ENCODE measurements at regions not wholly inside any gene's neighbourhood (a gene's known extent, or its start where the extent isn't known, plus 50 kb on each side); places are given as distances from the start of the nearest gene placed in this dataset.

DNA sequence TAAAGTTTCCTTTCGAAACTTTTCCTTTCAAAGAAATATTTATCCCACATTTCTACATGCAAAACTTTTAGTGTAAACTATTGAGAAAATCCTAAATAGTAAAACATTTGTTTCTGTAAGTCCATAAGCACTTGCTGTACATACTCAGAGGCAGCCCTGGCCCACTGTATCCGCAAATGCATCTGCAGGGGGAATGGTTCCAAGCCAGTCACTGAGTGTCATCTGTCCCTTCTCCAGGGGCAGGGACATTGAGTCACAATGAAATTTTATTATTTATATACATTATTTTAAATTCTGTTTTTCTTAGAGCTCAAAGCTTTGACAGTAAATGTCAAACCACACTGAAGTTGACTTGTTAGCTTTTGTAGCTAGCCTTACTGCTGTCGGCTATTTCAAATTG, 367.2 kb downstream of the MTX2 start:
- intact Hi-C loops (cut with micrococcal nuclease; ENCODE audit: unreplicated experiment), result no loop called here
- BruUV-seq (replicated peaks), result no TSS peak
- TF ChIP-seq CTCF (conservative IDR thresholded peaks at IDR 0.05; ENCODE audit: low read length), result no peak
- no peak for TF ChIP-seq EZH2phosphoT487 (IDR thresholded peaks at IDR 0.05; ENCODE audit: borderline replicate concordance, low read depth, low read length)
- no peak overlapping the region for H3K27ac ChIP-seq (ENCODE audit: low read depth, low read length, poor library complexity, severe bottlenecking)
- DNase-seq (ENCODE audit: low spot score), result no peak
- POLR2A ChIA-PET, result no interaction called here
- CTCF ChIA-PET (ENCODE audit: unreplicated experiment), result no interaction called here
- H2AFZ ChIP-seq (ENCODE audit: low read length), result no peak overlapping the region
- H3K4me3 ChIP-seq (ENCODE audit: low read depth, low read length, poor library complexity, severe bottlenecking), result no peak overlapping the region
- no peak overlapping the region for H3K4me2 ChIP-seq (ENCODE audit: low read length)
- H3K4me1 ChIP-seq (ENCODE audit: insufficient read depth, low read length, poor library complexity, severe bottlenecking), result no peaks in the 10 kb centered on the region
- no peaks in the 10 kb centered on the region for H3K9me2 ChIP-seq (ENCODE audit: insufficient read depth, low read length)
- H3K79me2 ChIP-seq (ENCODE audit: insufficient read depth, low read depth, low read length), result no peaks in the 10 kb centered on the region
- no peaks in the 10 kb centered on the region for H4K20me1 ChIP-seq (ENCODE audit: insufficient read depth, low read length)
- H3K9me3 ChIP-seq (ENCODE audit: low read length), result no peaks in the 10 kb centered on the region
- H3K36me3 ChIP-seq (ENCODE audit: insufficient read depth, low read length), result no peaks in the 10 kb centered on the region

DNA sequence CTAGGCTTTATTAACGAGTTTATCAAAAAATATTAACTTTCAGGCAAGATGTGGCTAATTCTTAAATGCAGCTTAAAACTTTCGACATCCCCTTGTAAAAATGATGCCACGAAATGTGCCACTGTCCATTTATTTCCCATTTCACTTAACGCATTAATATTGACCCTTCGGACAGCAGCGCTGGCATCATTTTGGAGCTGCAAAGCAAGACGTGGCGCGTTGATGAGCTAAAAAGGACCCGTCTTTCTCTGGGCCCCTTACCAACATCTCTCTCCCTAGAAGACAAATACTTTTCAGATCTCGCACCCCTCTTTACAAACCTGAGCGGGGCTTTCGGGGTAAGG, 367.9 kb downstream of the MTX2 start:
- Histone ChIP-seq H3K9me3 (ENCODE audit: low read length) (no peaks in the 10 kb centered on the region), H3K4me2 (ENCODE audit: low read length) (no peak overlapping the region), H3K36me3 (ENCODE audit: insufficient read depth, low read length) (no peaks in the 10 kb centered on the region), H3K9me2 (ENCODE audit: insufficient read depth, low read length) (no peaks in the 10 kb centered on the region), H2AFZ (ENCODE audit: low read length) (no peak overlapping the region), H3K27ac (ENCODE audit: low read depth, low read length, poor library complexity, severe bottlenecking) (no peak overlapping the region), H3K4me3 (ENCODE audit: low read depth, low read length, poor library complexity, severe bottlenecking) (no peak overlapping the region), H3K4me1 (ENCODE audit: insufficient read depth, low read length, poor library complexity, severe bottlenecking) (no peaks in the 10 kb centered on the region), H3K79me2 (ENCODE audit: insufficient read depth, low read depth, low read length) (no peaks in the 10 kb centered on the region), H4K20me1 (ENCODE audit: insufficient read depth, low read length) (no peaks in the 10 kb centered on the region)
- ChIA-PET POLR2A (interaction anchor here (0.6 kb wide), 1 partner anchor 991 kb away, joined by 4 read pairs; no protein-coding TSS in a partner anchor), CTCF (ENCODE audit: unreplicated experiment) (no interaction called here)
- no peak for DNase-seq (ENCODE audit: low spot score)
- intact Hi-C loops (cut with micrococcal nuclease; ENCODE audit: unreplicated experiment), result no loop called here
- no TSS peak for BruUV-seq (replicated peaks)
- no peak for TF ChIP-seq EZH2phosphoT487 (IDR thresholded peaks at IDR 0.05; ENCODE audit: borderline replicate concordance, low read depth, low read length)
- TF ChIP-seq CTCF (conservative IDR thresholded peaks at IDR 0.05; ENCODE audit: low read length), result no peak

GRCh38 chr2:176637486-176638166, 368.4 kb downstream of the MTX2 start:
- no peaks in the 10 kb centered on the region for H3K4me1 ChIP-seq (ENCODE audit: insufficient read depth, low read length, poor library complexity, severe bottlenecking)
- intact Hi-C loops (cut with micrococcal nuclease; ENCODE audit: unreplicated experiment), result no loop called here
- H4K20me1 ChIP-seq (ENCODE audit: insufficient read depth, low read length), result no peaks in the 10 kb centered on the region
- no peak overlapping the region for H3K27ac ChIP-seq (ENCODE audit: low read depth, low read length, poor library complexity, severe bottlenecking)
- CTCF ChIA-PET (ENCODE audit: unreplicated experiment), result no interaction called here
- H3K4me3 ChIP-seq (ENCODE audit: low read depth, low read length, poor library complexity, severe bottlenecking), result no peak overlapping the region
- BruUV-seq (replicated peaks), result no TSS peak
- H3K36me3 ChIP-seq (ENCODE audit: insufficient read depth, low read length), result no peaks in the 10 kb centered on the region
- no peak overlapping the region for H2AFZ ChIP-seq (ENCODE audit: low read length)
- POLR2A ChIA-PET, result interaction anchor here (0.6 kb wide), 1 partner anchor 991 kb away, joined by 4 read pairs; no protein-coding TSS in a partner anchor
- no peaks in the 10 kb centered on the region for H3K9me2 ChIP-seq (ENCODE audit: insufficient read depth, low read length)
- DNase-seq (ENCODE audit: low spot score), result no peak
- TF ChIP-seq CTCF (conservative IDR thresholded peaks at IDR 0.05; ENCODE audit: low read length) (no peak), EZH2phosphoT487 (IDR thresholded peaks at IDR 0.05; ENCODE audit: borderline replicate concordance, low read depth, low read length) (no peak)
- H3K4me2 ChIP-seq (ENCODE audit: low read length), result no peak overlapping the region
- H3K9me3 ChIP-seq (ENCODE audit: low read length), result no peaks in the 10 kb centered on the region
- no peaks in the 10 kb centered on the region for H3K79me2 ChIP-seq (ENCODE audit: insufficient read depth, low read depth, low read length)
